ENCODE measurements at regions not wholly inside any gene's neighbourhood (a gene's known extent, or its start where the extent isn't known, plus 50 kb on each side); places are given as distances from the start of the nearest gene placed in this dataset.

- DNase-seq (ENCODE audit: low read depth in 1 of 2, low spot score in 1 of 2) = no peak
- Histone ChIP-seq H3K27me3 (ENCODE audit: insufficient read depth, poor library complexity, severe bottlenecking) (peaks cover 2% of the 10 kb centered on the region), H3K4me3 (replicated peaks; ENCODE audit: insufficient read depth, low read length) (no peak overlapping the region), H3K27ac (replicated peaks) (no peak overlapping the region)
- TF ChIP-seq REST (IDR thresholded peaks at IDR 0.05; ENCODE audit: insufficient replicate concordance, low read depth) (no peak), POLR2AphosphoS5 (IDR thresholded peaks at IDR 0.05; ENCODE audit: low read depth) (no peak), CTCF (IDR thresholded peaks at IDR 0.05; ENCODE audit: insufficient read depth, low read length) (no peak), GABPA (IDR thresholded peaks at IDR 0.05; ENCODE audit: low read depth) (no peak), SPI1 (IDR thresholded peaks at IDR 0.05; ENCODE audit: borderline replicate concordance, low read depth) (no peak)
These were observed 59.7 kb upstream of the TMTC4 start for GRCh38 chr13:100734194-100734720.

- TF ChIP-seq SPI1 (IDR thresholded peaks at IDR 0.05; ENCODE audit: borderline replicate concordance, low read depth) = no peak
- no peak for TF ChIP-seq GABPA (IDR thresholded peaks at IDR 0.05; ENCODE audit: low read depth)
- no peak for TF ChIP-seq REST (IDR thresholded peaks at IDR 0.05; ENCODE audit: insufficient replicate concordance, low read depth)
- H3K27me3 ChIP-seq (ENCODE audit: insufficient read depth, poor library complexity, severe bottlenecking) = peaks cover 2% of the 10 kb centered on the region
- H3K4me3 ChIP-seq (replicated peaks; ENCODE audit: insufficient read depth, low read length) = no peak overlapping the region
- DNase-seq (ENCODE audit: low read depth in 1 of 2, low spot score in 1 of 2) = no peak
- H3K27ac ChIP-seq (replicated peaks) = no peak overlapping the region
These were observed 58.7 kb upstream of the TMTC4 start for GRCh38 chr13:100733261-100733660.

GRCh38 chr13:100728201-100728600 lies 53.6 kb upstream of the TMTC4 start:
- H3K4me3 ChIP-seq (replicated peaks; ENCODE audit: insufficient read depth, low read length) = no peak overlapping the region
- no peak overlapping the region for H3K27ac ChIP-seq (replicated peaks)
- DNase-seq (ENCODE audit: low read depth in 1 of 2, low spot score in 1 of 2) = no peak
- H3K27me3 ChIP-seq (ENCODE audit: insufficient read depth, poor library complexity, severe bottlenecking) = peaks cover 3% of the 10 kb centered on the region
- no peak for TF ChIP-seq CTCF (IDR thresholded peaks at IDR 0.05; ENCODE audit: insufficient read depth, low read length)

GRCh38 chr13:100725472-100725871 lies 50.9 kb upstream of the TMTC4 start:
- no peak for TF ChIP-seq GABPA (IDR thresholded peaks at IDR 0.05; ENCODE audit: low read depth)
- TF ChIP-seq REST (IDR thresholded peaks at IDR 0.05; ENCODE audit: insufficient replicate concordance, low read depth) = no peak
- Histone ChIP-seq H3K4me3 (replicated peaks; ENCODE audit: insufficient read depth, low read length) (no peak overlapping the region), H3K27me3 (ENCODE audit: insufficient read depth, poor library complexity, severe bottlenecking) (peaks cover 3% of the 10 kb centered on the region), H3K27ac (replicated peaks) (no peak overlapping the region)
- no peak for DNase-seq (ENCODE audit: low read depth in 1 of 2, low spot score in 1 of 2)
